GM21786 (cell line): ENCODE measurements at regions not wholly inside any gene's neighbourhood (a gene's known extent, or its start where the extent isn't known, plus 50 kb on each side); places are given as distances from the start of the nearest gene placed in this dataset.

Experiments
- ATAC-seq: cut with Tn5 transposase; IDR thresholded peaks from one replicate; pipeline ENCODE4 v1.9.1; 2021; ENCODE audit not compliant: unreplicated experiment

DNA sequence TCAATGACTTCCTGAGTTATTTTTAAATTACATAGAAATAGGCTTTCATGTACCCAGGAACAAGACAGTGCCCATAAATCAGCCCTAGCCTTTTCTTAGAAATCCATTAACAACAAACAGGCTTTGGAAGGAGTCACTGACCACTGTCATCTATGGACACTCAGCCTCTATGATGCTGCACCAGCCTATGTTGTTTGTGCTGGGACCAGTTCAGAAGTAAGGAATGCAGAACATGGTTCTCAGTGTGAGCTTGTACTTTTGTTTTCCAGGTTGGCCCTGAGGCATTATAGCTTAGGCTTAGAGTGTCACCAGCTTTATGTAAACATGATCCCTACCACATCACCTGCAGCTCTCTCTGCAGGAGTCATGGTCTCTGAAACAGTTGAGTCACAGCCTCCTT lies 335.7 kb upstream of the CDH7 start:
- no peak for ATAC-seq

DNA sequence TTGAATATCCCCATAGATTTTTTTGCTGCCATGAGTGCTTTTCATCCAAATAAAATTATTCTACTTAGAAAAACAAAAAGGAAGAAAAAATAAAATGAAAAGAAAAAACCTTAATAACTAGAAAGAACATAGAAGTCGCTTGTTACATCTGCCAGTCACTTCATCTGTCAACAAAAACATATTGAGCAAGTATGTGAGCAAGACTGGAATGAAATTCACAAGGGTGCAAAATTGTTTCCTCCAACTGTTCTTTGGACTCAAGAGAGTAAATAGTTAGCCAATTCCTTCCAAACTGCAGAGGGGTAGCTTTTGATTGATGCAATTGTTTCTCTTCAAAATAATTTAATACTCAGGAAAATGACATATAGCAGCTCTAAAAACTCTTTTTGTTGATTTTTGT lies 336.3 kb upstream of the CDH7 start:
- no peak for ATAC-seq

DNA sequence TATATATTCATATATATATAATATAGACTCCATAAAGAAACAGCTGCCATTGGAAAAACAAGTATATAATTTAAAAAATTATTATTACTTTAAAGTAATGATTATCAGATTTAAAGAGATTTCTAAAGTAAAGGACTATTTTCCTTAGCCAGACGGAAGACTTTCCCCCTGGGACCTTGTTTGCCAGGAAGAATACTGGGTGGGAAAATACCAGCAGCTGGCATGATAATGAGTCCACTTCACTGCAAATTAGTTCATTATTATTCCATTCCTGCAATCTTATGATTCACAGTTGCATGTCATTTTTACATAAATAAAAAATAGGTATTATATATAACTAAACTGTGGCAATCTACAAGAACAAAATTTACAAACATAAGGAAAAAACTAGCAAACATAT lies 339.8 kb upstream of the CDH7 start:
- no peak for ATAC-seq

DNA sequence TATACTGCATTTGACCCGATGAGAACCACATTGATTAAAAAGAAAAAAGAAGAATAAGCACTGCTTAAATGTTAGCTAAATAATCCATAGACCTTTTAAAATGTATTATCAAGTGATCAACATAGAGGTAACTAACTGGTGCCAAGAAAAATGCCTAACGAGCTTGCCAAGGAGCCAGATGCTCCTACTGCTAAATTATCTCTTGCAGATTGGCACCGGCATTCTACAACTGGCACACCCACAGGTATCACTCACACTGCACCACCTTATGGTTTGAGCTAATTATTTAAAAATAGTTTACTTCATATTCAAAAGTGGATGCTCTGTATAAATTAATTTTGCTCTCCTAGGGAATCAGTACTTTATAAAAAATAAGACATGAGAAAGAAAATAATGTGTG lies 341.6 kb upstream of the CDH7 start:
- ATAC-seq = no peak

DNA sequence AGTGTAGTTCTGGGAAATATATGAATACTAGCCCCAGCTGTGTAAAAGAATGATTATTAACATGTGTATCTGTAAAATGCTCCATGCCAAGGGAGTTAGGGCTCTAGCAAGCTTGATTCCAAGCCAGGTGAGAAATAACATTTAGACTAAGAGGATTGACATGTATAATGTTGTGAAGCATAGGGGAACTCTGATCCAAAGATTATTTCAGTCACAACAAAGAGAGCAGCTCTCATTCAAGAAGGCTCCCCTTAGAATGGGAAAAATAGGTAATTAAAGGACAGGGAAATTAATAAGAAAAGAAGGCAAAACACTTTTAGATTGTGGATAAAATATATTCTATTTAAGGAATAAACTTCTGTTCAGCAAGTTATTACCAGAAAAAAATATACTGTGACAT lies 347.3 kb upstream of the CDH7 start:
- no peak for ATAC-seq

DNA sequence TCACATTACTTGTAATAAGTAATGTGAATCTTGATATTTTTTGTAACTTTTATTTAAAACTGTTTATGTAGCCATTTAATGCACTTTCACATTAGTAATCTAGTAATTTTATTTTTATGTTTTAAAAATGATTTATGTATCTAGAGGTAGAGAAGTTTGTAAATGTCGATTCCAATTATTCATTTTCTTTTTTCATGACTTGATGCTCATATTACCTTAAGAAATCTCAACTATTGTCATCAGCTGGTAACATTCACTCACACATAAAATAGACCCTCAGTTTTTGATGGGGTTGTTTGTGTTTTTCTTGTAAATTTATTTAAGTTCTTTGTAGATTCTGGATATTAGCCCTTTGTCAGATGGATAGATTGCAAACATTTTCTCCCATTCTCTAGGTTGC lies 351.7 kb upstream of the CDH7 start:
- no peak for ATAC-seq

DNA sequence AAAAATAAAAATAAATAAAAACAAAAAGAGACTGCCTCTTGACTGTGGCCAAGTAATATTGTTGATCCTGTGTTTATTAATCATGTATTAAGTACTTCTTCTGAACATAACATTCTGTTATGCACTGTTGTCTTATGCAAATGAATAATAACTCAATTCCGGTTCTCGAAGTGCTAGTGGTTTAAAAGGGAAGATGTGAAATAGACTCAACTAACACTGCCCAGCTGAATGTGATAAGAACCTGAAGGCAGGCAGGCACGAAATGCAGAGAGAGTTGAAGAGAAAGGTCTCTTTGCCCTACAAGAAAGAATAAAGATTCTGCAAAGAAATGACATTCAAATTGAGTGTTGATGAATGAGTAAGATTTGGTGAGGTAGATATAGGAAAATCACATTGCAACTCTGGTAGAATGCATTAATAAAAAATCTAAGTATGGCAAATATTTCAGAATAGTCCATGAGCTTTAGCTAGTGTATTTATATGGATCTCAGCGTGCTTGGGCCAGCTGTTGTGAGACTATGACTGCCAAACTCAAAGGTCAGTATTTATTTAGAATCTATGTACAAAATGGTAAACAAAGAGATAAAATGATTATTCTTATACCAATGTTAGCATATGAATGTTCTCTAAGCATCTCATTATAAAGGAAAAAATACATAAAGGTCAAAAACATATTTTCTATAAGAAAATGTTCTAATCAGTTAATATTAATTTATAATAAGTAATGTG lies 352.3 kb upstream of the CDH7 start:
- ATAC-seq = no peak

DNA sequence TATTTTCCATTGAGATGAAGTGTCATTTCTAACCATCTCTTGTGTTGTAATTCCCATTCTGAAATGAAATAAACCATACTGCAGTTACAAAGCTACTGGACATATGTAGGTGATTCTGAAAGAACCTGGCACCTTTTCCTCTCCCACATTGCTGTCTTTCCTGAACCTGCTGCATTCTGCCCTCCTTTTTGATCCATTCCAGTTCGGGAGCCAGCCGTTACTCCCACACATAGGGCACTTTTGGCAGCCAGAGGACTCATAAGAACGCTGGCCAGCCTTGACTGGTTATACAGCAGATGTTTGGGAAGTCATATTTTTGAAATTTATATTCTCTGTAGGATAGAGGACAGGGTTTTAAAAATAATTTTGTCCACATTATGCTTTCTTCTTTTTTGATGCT lies 369.8 kb upstream of the CDH7 start:
- no peak for ATAC-seq

DNA sequence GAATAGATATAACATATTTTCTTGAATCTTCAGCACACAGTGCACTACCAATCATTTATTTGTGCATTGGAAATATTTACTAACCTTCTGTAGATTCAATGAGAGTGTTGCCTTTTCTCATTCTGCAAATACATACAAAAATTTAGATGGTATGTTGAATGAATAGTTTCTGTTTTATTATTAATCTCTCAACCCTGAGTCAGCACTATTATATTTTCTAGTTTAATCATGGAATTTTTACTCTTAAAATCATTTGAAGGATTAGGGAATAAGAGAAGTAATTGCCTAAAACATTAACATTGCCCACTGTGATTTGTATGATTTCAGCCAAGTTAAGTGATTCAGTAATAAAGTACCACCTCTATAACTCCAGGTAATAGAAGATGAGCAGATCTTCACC lies 370.2 kb upstream of the CDH7 start:
- no peak for ATAC-seq

DNA sequence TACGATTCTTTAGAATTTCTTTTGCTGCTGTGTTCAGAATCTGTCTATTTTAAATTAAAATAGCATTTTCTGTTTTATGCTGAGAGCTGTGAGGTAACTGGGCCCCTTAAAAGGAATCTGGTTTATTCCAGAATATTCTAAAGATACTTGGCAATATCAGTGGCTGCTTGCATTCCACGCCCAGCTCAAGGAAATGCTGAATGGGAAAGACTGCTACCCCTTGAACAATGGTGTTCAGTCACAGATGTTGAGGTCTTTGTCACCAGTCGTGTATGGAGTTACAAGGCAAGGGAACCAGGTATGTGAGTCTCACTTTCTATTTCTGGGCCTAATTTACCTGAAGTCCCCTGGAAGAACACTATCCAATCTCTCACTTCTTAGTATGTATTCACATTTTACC lies 377.9 kb upstream of the CDH7 start:
- no peak for ATAC-seq

DNA sequence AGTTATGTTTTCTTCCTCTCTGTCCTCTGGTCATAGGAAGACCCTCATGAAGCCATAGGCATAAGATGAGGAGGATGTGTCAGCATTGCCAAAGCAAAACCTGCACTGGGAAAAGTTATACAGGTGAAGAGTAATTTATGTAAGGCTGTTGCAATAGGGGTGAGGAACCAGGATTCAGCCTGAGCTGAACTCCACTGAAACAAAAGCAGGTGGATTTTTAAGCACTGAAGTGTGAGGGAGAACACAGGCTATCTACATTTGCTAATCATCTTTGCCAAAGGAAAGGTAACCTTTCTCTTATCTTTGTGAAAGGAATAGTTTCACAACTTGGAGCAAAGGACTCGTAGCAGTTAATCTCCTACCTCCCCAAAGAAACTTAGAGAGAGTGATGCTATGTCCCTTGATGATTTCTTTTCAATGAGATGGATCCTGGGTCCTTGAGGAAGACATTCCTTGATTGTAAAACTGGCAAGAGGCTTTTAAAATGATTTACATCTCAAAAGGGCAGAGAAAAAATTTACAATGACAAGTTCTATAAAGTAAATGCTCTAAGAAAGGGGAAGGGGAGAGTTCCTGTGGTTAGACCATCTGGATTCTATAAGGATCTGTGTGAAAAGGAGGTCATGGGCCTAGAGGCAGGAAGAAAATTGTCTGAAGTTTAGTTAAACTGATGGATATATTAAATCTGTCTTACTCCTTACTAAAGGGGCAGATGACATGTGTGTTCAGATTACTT lies 385.4 kb upstream of the CDH7 start:
- ATAC-seq = no peak

DNA sequence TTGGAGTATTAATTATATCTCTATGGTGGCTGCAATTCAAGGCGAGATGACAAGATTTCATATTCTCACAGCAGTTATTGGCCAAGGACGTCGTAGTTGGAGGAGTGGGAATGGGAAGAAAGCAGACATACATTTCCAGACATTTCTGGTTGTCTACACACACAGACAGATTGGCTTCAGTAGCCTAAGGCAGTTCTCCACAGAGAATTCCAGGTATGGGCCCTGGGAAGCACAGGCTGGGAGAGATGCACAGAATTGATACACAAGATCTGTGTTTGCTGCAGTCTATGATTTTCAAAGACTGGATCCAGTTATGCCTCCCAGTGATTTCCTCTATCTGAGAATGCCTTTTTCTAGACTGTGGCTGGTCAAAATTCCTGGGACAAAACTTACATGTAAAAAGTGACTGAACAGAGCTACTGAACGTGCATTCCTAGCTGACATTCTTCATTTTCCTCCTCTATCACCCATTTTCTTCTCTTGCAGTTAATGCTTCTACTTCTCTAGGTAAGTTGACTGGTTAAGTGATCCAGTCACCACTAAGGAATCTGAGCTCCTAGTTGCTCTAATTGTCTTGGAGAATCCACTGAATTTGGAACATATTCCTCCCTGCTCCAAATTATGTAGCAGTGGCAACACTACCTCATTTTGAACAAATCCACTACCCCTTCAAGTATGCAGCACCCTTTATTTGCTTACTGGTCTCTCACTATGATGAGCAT lies 386.7 kb upstream of the CDH7 start:
- ATAC-seq = no peak

DNA sequence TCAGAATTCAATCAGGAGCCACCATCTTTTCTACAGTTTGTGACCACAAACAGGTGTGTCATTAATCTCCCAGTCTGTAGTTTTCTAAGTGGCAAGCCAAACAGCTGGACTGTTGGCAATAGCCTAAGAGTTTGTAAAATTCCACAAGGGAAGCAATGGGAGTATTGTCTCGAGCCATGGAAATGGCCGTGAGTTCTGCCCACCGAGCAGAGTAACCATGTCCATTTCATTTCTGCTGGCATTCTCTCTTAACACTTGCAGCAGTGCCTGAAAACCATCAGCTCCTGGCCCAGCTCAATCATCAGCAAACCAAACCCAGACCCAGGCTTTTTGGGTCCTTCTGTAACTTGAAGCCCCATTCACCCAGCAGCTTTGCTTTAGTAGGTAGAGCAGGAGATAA lies 387.8 kb upstream of the CDH7 start:
- ATAC-seq = no peak

DNA sequence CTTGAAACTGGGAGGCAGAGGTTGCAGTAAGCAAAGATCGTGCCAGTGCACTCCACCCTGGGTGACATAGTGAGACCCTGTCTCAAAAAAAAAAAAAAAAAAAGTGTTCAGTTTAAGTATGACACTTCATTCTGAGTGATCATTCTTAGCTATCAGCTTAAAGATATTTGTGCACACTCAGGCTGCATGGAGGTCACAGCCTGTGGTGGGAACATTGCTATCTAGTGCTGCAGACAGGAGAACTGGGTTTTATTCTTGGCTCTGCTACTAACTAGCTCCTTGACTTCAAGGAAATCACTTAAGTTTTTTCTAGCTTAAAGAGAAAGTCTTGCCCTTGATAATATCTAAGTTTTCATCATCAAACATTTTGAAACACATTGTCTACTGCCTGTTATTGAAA lies 391.3 kb upstream of the CDH7 start:
- no peak for ATAC-seq

DNA sequence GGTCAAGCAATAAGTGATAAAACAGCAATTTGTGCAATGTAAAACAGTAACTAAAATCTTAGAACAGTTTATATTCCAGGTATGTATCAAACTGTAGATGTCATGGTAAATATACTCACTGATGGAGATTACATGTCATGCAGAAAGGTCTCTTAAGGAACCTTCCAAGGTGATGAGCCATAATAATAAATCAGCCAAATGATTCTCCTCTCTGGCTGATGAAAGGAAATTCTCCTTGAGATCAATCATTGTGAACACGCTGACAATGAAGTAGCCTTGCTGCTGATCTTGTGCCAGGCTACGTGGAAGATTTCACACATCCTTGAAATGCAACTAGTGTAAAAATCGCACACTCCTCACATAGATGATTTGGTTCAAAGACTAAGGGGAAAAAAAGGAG lies 392.5 kb upstream of the CDH7 start:
- no peak for ATAC-seq

DNA sequence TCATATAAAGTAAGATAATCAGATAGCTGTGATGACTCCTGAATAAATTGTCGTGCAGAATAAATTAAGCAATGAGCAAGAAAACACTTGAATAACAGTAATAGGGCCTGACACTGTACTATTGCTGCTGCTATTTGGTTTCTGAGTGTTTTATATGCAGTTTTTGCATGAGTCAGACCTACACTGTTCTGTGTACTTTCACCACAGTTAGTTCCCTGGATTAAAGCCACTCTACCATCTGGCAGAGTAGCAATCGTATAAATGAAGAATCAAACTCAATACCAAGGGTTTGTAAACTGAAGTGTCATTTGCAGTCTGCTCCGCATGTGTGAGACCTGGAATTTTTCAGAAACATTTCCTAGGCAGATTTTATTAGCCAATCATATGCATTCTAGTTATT lies 398.6 kb upstream of the CDH7 start:
- ATAC-seq = no peak

DNA sequence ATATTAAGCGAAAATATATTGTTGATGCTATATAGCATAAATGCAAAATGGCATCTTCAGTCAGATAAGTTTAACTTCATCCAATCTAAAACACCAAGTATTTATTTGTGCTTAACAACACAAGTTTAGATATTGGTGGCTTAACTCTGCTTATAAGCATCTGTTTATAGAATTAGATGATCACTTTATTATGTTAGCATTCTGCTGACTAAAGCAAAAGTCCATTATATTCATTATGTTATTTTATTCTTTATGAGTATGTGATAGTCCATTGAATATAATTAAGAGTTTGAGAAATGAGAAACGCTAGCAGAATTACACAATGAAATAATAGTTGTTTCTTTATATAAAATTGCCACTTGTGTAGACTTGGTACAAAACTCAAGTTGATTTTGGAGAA lies 401.2 kb upstream of the CDH7 start:
- no peak for ATAC-seq

DNA sequence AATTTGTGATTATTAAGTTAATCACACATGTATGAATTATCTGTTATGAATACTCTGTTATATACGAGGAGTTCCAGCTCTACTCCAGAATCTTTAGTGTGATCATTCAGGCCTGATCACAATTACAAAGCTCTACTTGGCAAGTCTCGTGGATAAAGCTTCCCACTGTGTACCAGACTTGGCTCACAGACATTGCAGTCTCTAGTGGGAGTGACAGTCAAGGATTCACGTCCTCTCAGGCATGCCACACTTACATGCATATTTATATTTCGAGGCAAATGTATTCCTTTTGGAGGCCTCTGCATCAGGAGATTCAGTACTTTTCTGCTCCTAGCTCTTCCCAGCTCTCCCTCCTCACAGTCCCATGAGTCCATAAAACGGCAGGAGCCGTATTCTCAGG lies 403.4 kb upstream of the CDH7 start:
- ATAC-seq = no peak

DNA sequence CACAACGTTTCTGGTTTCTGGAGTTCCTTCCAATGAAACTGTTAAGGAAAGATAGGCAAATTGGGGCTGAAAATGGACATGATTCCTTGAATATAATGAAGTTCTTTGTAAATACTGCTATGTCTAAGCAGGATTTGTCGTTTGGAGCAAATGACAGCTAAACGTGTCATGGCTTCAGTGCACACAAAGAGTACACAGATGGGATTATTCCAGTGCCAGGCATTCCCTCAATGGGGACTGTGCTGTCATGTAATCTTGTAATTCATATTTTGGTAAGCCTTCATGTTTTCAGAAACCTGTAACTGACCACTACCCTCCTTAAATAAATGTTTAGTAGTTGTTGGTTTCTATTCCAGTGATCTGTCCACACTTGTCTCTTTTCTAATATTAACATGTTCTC lies 404.7 kb upstream of the CDH7 start:
- ATAC-seq = no peak

DNA sequence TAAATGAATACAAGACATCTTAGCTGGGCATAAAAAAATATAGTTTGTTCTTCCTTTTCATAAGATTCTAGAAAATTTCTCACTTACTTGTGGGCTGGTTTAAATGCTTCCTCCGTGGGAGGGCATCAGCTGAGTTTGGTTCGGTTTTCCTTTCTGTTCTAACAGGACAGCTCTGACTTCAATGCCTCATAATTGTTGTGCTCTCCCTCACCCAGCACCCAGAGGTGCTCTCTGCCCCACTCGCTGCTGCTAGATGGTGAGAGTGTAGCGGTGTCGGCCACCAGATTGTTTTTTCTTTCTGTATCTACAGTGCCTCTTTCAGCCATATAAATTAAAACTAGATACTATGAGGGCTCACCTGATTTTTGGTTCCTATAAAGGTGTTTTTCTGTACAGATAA lies 407.2 kb upstream of the CDH7 start:
- no peak for ATAC-seq

DNA sequence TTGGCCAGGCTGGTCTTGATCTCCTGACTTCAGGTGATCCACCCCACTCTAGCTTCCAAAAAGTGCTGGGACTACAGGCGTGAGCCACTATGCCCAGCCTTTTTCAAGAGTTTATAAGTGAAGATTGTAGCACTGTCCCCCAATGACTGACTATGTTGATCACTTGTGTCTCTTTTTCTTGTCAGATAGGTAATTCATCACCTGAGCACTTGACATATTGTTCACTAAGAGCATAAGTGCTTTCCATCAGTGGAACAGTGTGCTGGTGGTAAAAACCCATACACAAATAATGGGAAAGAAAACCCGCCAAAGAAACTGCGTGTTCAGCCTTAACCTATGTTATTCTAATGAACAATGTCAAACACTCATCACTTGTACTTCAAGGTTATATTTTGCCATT lies 414.4 kb upstream of the CDH7 start:
- no peak for ATAC-seq

DNA sequence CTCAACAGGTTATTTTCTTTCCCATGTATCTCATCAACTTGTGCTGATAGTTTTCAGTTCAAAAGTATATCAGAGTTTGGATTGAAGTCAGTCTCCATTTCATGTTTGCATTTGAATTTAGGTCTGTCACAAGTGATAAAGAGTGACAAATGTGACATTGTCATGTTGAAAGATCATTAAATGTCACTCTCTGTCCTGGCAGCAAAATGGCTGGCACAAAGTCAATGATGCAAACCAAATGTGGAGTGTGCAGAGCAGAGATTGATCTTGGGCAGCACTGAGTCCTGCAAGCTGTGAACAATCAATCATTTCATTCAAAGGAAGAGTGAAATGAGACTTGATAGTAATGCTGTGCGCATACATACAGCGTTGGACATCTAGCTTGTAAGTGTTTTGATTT lies 421.8 kb upstream of the CDH7 start:
- ATAC-seq = no peak
